ENCODE measurements at regions not wholly inside any gene's neighbourhood (a gene's known extent, or its start where the extent isn't known, plus 50 kb on each side); places are given as distances from the start of the nearest gene placed in this dataset.

- no peak for TF ChIP-seq POLR2A (IDR thresholded peaks at IDR 0.05)
- TF ChIP-seq POLR2AphosphoS5 (IDR thresholded peaks at IDR 0.05), result no peak
- no peak for TF ChIP-seq CTCF (IDR thresholded peaks at IDR 0.05)
- H3K27me3 ChIP-seq (replicated peaks; ENCODE audit: insufficient read depth), result no peaks in the 10 kb centered on the region
- H3K27ac ChIP-seq, result no peak overlapping the region
- DNase-seq (ENCODE audit: low spot score), result no peak
- no peaks in the 10 kb centered on the region for H3K36me3 ChIP-seq
- no peaks in the 10 kb centered on the region for H3K4me1 ChIP-seq (replicated peaks)
- no peaks in the 10 kb centered on the region for H3K9me3 ChIP-seq
- 74% methylated on average over 5 of the region's 5 CpGs for WGBS
- intact Hi-C loops (cut with DNase I), result no loop called here
- H3K4me3 ChIP-seq, result no peak overlapping the region
Measured at GRCh38 chr3:86234506-86235254, 756.3 kb downstream of the VGLL3 start.

GRCh38 chr3:86230762-86231161 lies 760.2 kb downstream of the VGLL3 start:
- DNase-seq (ENCODE audit: low spot score), result no peak
- Histone ChIP-seq H3K9me3 (no peaks in the 10 kb centered on the region), H3K36me3 (no peaks in the 10 kb centered on the region), H3K4me1 (replicated peaks) (no peaks in the 10 kb centered on the region), H3K27ac (no peak overlapping the region), H3K27me3 (replicated peaks; ENCODE audit: insufficient read depth) (no peaks in the 10 kb centered on the region), H3K4me3 (no peak overlapping the region)
- 85% methylated on average over 1 of the region's 1 CpG for WGBS
- intact Hi-C loops (cut with DNase I), result no loop called here
- TF ChIP-seq POLR2A (IDR thresholded peaks at IDR 0.05), result no peak
- TF ChIP-seq CTCF (IDR thresholded peaks at IDR 0.05), result no peak
- TF ChIP-seq POLR2AphosphoS5 (IDR thresholded peaks at IDR 0.05), result no peak

GRCh38 chr3:86229775-86230094 lies 761.2 kb downstream of the VGLL3 start:
- no peaks in the 10 kb centered on the region for H3K36me3 ChIP-seq
- no peaks in the 10 kb centered on the region for H3K4me1 ChIP-seq (replicated peaks)
- no peak overlapping the region for H3K27ac ChIP-seq
- H3K27me3 ChIP-seq (replicated peaks; ENCODE audit: insufficient read depth), result no peaks in the 10 kb centered on the region
- TF ChIP-seq CTCF (IDR thresholded peaks at IDR 0.05), result no peak
- no peak for TF ChIP-seq POLR2A (IDR thresholded peaks at IDR 0.05)
- TF ChIP-seq POLR2AphosphoS5 (IDR thresholded peaks at IDR 0.05), result no peak
- DNase-seq (ENCODE audit: low spot score), result no peak
- H3K9me3 ChIP-seq, result no peaks in the 10 kb centered on the region
- no peak overlapping the region for H3K4me3 ChIP-seq
- intact Hi-C loops (cut with DNase I), result no loop called here
- WGBS, result 62% methylated on average over 2 of the region's 2 CpGs

GRCh38 chr3:86229086-86229774 lies 761.7 kb downstream of the VGLL3 start:
- WGBS, result 80% methylated on average over 4 of the region's 4 CpGs
- TF ChIP-seq POLR2AphosphoS5 (IDR thresholded peaks at IDR 0.05) (no peak), CTCF (IDR thresholded peaks at IDR 0.05) (no peak), POLR2A (IDR thresholded peaks at IDR 0.05) (no peak)
- no peaks in the 10 kb centered on the region for H3K9me3 ChIP-seq

GRCh38 chr3:86228101-86228500 lies 762.8 kb downstream of the VGLL3 start:
- intact Hi-C loops (cut with DNase I), result no loop called here
- H3K27me3 ChIP-seq (replicated peaks; ENCODE audit: insufficient read depth), result no peaks in the 10 kb centered on the region
- whole genome bisulfite sequencing, result 30% methylated on average over 4 of the region's 4 CpGs
- H3K27ac ChIP-seq, result no peak overlapping the region
- H3K4me1 ChIP-seq (replicated peaks), result no peaks in the 10 kb centered on the region
- no peaks in the 10 kb centered on the region for H3K36me3 ChIP-seq
- no peaks in the 10 kb centered on the region for H3K9me3 ChIP-seq
- no peak for DNase-seq (ENCODE audit: low spot score)
- no peak overlapping the region for H3K4me3 ChIP-seq
- TF ChIP-seq POLR2AphosphoS5 (IDR thresholded peaks at IDR 0.05), result no peak
- TF ChIP-seq POLR2A (IDR thresholded peaks at IDR 0.05), result no peak
- no peak for TF ChIP-seq CTCF (IDR thresholded peaks at IDR 0.05)

More at GRCh38 chr3:86229086-86229774, 761.7 kb downstream of the VGLL3 start:
- no peaks in the 10 kb centered on the region for H3K4me1 ChIP-seq (replicated peaks)
- H3K27me3 ChIP-seq (replicated peaks; ENCODE audit: insufficient read depth), result no peaks in the 10 kb centered on the region
- no peaks in the 10 kb centered on the region for H3K36me3 ChIP-seq
- no peak overlapping the region for H3K27ac ChIP-seq
- no peak for DNase-seq (ENCODE audit: low spot score)
- H3K4me3 ChIP-seq, result no peak overlapping the region
- intact Hi-C loops (cut with DNase I), result no loop called here
